ENCODE measurements at regions not wholly inside any gene's neighbourhood (a gene's known extent, or its start where the extent isn't known, plus 50 kb on each side); places are given as distances from the start of the nearest gene placed in this dataset.

- no peak for DNase-seq
Observed at GRCh38 chr6:87905101-87905641, 142.5 kb upstream of the SPACA1 start.

DNA sequence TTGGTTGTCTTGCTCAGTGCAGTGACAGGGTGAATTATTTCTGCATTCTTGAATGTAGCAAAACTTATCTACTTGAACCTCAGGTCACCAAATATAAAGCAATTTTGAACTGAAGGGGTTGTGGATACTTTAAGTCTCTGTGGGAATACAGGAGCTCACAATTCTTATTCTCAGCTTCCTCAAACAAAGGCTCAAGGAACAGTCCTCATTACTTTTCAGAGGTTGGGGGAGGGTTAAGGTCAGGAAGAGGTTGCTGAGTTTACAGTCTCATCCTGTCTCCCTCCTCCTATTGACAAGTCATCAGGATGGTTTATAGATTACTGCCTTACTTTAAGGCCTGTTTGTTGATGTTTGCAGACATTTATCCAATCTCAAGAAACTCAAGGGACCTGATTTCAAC is 143.6 kb upstream of the SPACA1 start:
- DNase-seq, result no peak

DNA sequence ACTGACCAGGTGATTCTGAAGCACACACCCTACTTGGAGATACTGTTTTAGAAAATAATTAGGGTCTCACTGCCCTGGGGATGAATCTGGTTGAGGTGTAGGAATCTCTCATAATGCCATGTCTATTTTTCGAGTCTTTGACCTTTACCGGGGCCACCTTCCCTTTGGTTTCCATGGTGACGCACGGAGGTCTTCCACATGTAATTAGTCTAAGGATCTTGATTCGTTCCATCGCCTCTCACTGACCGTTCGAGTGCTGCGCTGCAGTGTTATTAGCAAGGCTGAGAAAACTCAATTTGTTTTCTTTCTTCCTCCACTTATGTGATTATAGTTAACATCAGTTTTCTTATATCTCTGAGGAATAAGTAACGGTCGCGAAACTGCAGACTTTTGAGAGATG is 144.3 kb upstream of the SPACA1 start:
- DNase-seq, result no peak

DNA sequence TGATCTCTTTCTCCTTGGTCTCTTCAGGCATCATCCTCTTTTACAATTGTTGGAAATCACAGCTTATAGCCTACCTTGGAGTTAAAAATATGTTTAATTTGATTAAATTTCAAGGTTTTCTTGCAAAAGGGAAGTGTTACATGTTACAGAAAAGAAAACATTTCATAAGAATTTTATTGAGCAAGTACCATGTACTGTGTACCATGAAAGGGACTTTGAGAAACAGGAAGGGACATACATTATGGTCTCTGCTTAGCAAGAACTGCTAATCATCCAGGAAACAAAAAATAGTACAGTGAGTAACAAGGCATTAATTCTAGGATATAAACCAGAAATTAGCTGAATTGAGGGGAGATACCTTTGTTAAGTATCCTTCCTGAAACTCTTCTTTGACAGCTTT is 145.3 kb upstream of the SPACA1 start:
- no peak for DNase-seq

- no peak for DNase-seq
Observed at GRCh38 chr6:87901613-87902012, 146.0 kb upstream of the SPACA1 start.

DNA sequence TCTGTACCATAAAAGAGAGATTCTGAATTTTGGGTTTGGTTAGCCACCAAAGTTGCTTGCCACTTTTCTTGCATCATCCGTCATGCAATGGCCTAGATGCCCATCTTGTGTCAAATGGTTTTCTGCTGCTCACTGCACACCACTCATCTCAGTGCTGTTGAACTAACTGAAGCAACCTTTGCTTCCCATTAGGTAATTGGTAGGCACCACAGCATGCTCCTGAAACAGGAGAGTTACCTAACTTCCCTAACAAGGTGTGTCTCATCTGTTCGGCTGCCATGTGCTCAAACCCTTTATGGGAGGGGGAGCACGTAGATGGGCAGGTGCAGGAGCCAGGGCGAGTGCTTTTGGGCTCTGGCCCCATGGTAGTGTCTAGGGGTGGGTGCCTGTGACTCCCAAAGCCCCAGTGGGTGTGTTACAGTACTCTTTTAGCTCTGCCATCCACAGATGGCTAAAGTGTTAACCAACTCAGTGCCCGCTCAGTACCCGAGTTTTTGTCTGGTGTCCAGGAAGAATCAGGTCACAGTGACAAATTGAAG is 147.4 kb upstream of the SPACA1 start:
- no peak for DNase-seq

- DNase-seq, result no peak
Observed at GRCh38 chr6:87899499-87900147, 148.0 kb upstream of the SPACA1 start.

- no peak for DNase-seq
Observed at GRCh38 chr6:87897663-87898062, 150.0 kb upstream of the SPACA1 start.

DNA sequence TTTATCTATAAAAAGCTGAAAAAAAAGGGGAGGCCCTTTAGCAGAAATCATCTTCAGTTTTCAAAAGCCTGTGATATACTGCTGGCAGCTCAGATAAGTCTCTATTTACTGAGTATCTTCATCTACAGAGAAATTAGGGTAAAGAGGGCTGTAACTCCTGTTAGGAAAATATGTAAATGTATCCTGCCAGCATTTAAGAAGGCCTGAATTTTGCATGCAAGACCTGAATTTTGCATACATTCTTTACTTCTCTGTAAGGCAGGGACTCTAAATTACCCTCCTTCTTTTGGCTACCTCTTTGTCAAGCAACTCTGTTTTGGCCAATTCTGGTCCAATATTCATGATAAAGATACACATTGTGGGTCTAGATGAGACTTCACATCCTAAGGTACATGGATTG is 150.6 kb upstream of the SPACA1 start:
- no peak for DNase-seq

- DNase-seq, result no peak
Observed at GRCh38 chr6:87887266-87887665, 160.4 kb upstream of the SPACA1 start.

DNA sequence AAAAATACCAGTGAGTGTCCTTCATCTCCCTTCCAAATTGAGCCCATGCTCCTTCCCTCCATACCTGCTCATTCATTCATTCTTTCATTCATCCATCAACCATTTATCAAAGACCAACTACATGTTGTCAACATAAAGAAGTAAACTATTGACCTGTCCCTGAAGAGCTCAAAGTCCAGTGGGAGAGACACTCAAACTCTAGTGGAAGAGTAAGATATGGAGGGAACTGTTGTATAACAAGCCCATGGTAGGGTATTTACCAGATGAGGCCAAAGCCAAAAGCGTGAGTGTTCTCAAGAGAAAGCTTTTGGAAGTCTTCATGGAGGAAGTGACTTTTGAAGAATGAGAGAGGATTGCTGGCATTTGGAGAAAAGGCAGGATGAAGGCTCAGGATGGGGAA is 163.4 kb upstream of the SPACA1 start:
- DNase-seq, result no peak

GRCh38 chr6:87881342-87881895 is 166.2 kb upstream of the SPACA1 start:
- no peak for DNase-seq

DNA sequence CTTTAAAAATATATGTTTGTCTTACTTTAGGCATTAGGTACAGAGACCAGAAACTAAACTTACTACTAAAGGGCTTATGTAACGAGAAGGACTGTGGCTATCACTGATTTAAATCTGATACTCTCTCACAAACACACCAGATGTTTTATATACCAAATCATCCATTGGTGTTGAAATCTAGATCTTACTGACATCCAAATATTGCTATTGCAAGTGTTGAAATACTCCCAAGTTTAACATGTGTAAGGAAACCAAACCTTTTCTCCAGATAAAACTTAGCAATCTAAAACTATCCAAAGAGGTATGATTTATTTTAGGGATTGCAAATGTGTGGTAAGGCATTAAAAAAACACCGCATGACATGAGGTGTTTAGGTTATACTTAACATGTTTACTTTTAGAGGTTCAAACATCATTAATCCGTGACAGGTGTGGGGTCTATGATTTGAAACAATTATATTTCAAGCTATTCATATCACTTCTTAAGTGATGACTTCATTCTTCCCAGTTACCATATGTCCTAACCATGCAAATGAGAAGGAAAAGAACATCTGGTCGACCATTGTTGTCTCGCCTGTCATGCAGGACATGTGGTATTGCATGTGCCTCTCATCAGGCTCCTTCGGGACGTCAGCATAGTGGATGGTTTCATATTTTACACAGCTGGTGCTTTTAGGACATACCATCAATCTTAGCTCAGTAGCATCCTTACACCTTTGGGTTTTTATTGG is 168.3 kb upstream of the SPACA1 start:
- no peak for DNase-seq

GRCh38 chr6:87875781-87876180 is 171.9 kb upstream of the SPACA1 start:
- DNase-seq, result no peak

- no peak for DNase-seq
Observed at GRCh38 chr6:87873556-87873955, 171.5 kb upstream of the AKIRIN2 start.

GRCh38 chr6:87870556-87870955 is 168.5 kb upstream of the AKIRIN2 start:
- DNase-seq, result no peak

DNA sequence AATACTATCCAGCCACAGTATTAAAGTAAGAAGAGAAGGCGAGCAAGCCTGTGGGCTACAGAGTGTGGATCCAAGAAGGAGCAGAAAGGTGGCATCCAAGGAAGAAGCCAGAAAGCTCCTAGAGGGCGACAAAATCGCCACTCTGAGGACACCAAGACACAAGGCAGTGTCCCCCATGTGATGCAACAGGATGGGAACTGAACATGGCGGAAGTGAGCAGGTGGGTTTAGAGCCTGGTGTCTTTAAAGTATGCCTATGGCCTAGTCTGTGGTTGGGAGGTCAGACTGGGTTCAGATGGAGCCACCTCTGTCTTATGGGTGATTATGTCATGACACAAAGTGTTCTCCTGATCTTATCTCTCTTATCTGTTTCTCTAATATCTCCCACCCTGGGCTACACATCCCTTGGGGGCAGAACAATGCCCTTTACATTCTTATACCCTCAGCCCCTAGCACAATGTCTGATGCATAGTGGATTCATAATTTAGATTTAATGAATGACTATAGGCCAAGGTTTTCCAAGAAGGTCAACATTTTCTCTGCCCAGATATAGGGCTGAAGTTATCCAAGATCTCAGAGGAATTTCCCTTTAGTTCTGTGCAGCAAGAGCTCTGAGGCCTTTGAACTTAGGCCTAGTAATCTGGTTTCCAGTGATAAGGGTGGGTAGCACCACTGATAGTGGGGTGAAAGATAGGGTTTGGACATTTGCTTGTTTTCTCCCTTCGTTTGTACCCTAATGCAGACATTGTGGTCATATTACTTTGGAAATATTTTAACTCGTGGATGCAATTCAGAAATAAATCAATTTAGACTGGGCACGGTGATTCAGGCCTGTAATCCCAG is 167.3 kb upstream of the AKIRIN2 start:
- DNase-seq, result no peak

DNA sequence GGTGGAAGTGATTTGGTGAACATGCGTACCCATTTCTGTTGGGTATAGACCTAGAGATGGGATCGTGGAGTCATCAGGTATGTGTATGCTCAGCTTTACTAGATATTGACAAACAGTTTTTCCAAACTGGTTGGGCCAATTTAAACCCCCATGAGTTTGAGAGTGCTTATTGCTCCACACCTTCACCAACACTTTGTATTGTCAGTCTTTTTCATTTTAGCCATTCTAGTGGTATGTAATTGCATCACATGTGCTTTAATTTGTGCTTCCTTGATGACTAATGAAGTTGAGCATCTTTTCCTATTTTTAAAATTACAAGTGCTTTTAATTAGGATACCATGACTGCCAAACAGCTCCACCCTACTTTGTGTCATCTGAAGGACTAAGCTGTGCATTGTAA is 158.9 kb upstream of the AKIRIN2 start:
- no peak for DNase-seq

- DNase-seq, result no peak
Observed at GRCh38 chr6:87858440-87858839, 156.4 kb upstream of the AKIRIN2 start.

DNA sequence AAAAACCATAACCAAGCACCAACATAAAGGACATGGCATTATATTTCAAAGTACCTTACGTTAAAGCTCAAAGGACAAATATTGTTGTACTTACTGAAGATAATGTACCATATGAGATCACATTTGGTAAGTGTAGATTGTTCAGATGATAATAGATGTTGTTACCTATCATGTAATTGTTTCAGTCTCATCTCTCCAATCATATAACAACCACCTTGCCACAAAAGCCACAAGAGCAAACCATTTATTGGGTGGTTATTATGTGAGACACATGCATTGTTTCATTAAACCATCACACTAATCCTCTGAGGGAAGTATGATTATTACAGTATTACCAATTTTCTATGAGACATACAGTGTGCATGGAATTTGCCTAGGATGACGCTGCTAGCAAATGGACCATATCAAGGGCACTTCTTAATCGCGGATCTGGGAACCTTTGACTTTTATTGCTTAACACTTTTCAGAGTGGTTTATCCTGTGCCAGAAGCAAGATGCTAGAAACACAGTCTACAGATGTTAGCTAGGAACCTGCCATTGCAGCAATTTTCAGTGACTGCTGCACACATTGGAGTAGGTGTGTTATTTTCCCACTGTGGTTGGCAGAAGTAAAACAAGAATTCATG is 149.8 kb upstream of the AKIRIN2 start:
- no peak for DNase-seq

DNA sequence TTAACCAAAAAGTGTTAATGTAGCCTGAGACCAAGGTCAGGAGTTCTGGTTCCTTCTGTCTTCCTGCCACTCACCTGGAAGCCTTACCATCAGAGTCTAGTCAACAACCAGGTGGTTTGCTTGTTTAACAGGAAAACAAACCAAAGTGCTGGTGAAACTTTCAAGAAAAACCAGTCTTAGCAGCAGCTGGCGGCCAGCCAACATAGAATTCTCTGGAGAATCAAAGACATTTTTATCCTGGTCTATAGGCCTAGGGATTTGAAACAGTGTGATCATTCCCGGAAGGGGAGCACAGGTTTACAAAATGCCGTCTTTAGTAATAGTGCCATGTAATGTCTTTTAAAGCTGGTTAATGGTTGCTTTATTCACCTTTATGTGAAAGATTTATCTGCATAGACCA is 146.6 kb upstream of the AKIRIN2 start:
- DNase-seq, result no peak

GRCh38 chr6:87847830-87848210 is 145.8 kb upstream of the AKIRIN2 start:
- DNase-seq, result no peak
